ENCODE measurements at regions not wholly inside any gene's neighbourhood (a gene's known extent, or its start where the extent isn't known, plus 50 kb on each side); places are given as distances from the start of the nearest gene placed in this dataset.

DNA sequence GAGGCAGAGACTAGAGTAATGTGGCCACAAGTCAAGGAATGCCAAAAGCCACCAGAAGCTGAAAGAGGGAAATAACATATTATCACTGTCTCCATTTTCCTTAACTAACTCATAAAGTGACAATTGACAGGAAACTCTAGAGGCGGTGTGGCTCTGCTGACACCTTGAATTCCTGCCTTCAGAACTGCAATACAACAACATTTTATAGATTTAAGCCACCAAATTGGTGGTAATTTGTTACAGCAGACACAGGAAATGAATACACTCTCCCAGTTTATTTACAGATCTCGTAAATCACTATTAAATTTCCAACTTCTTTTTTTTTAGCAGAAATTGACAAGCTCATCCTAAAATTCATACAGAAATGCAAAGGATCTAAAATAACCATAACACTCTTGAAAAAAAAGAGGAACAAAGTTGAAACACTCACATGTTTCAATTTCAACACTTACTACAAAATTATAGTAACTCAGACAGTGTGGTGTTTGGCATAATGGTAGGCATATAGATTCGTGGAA, 449.9 kb downstream of the OTOL1 start:
- Mint-ChIP-seq H3K9me3 (peaks cover 9 to 14% of the 10 kb centered on the region in 2 experiments; a peak in 4 of 5 replicates), H3K36me3 (ENCODE audit: insufficient read depth in 1 of 3, low read depth in 3 of 3) (peaks cover 0 to 17% (median 0%) of the 10 kb centered on the region in 3 experiments; a peak in 3 of 7 replicates), H3K4me3 (no peak overlapping the region), H3K4me1 (no peaks in the 10 kb centered on the region), H3K27ac (no peak overlapping the region), H3K27me3 (ENCODE audit: low read depth) (no peaks in the 10 kb centered on the region)
- no peak overlapping the region for H4K8ac ChIP-seq (replicated peaks; ENCODE audit: insufficient read length, low read depth, low read length)
- H3K4ac ChIP-seq (ENCODE audit: low read depth, low read length) = no peak overlapping the region
- no peak overlapping the region for H3K56ac ChIP-seq (ENCODE audit: insufficient read length, low read depth, low read length)
- H3K4me2 ChIP-seq (ENCODE audit: insufficient read depth, insufficient read length, low read length) = no peak overlapping the region
- H3K23me2 ChIP-seq (ENCODE audit: insufficient read length, low read depth, low read length, poor library complexity, severe bottlenecking) = no peaks in the 10 kb centered on the region
- no peak overlapping the region for H4K5ac ChIP-seq (ENCODE audit: insufficient read length, low read depth, low read length)
- H3K79me2 ChIP-seq (ENCODE audit: insufficient read depth, low read length) = no peaks in the 10 kb centered on the region
- no peak overlapping the region for H3K27ac ChIP-seq (ENCODE audit: insufficient read length, low read depth, low read length)
- WGBS (ENCODE audit: extremely low coverage, insufficient read length, low lambda C conversion rate) = no CpG with 5 or more reads among the region's 3 CpGs
- H2BK20ac ChIP-seq (ENCODE audit: low read depth, low read length, poor library complexity, severe bottlenecking) = no peak overlapping the region
- H4K20me1 ChIP-seq (ENCODE audit: control insufficient read depth, insufficient read depth, insufficient read length) = no peaks in the 10 kb centered on the region
- TF ChIP-seq, protein P1, sequence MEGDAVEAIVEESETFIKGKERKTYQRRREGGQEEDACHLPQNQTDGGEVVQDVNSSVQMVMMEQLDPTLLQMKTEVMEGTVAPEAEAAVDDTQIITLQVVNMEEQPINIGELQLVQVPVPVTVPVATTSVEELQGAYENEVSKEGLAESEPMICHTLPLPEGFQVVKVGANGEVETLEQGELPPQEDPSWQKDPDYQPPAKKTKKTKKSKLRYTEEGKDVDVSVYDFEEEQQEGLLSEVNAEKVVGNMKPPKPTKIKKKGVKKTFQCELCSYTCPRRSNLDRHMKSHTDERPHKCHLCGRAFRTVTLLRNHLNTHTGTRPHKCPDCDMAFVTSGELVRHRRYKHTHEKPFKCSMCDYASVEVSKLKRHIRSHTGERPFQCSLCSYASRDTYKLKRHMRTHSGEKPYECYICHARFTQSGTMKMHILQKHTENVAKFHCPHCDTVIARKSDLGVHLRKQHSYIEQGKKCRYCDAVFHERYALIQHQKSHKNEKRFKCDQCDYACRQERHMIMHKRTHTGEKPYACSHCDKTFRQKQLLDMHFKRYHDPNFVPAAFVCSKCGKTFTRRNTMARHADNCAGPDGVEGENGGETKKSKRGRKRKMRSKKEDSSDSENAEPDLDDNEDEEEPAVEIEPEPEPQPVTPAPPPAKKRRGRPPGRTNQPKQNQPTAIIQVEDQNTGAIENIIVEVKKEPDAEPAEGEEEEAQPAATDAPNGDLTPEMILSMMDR (conservative IDR thresholded peaks at IDR 0.05) = no peak
- H3K23ac ChIP-seq (ENCODE audit: insufficient read length, low read depth, low read length) = no peak overlapping the region
- H2BK120ac ChIP-seq (ENCODE audit: low read depth, low read length, poor library complexity, severe bottlenecking) = no peak overlapping the region
- no peak overlapping the region for H4K91ac ChIP-seq (ENCODE audit: insufficient read length, low read depth, low read length)
- no peak overlapping the region for H2AK5ac ChIP-seq (ENCODE audit: insufficient read length, low read length)
- H3K18ac ChIP-seq (ENCODE audit: insufficient read length, low read depth, low read length) = no peak overlapping the region
- no peaks in the 10 kb centered on the region for H3K9me3 ChIP-seq (ENCODE audit: control insufficient read depth, low read depth, low read length)
- H3K79me1 ChIP-seq (ENCODE audit: insufficient read depth, low read depth, low read length, poor library complexity, severe bottlenecking) = no peaks in the 10 kb centered on the region
- H3K9ac ChIP-seq (ENCODE audit: extremely low read depth, insufficient read length, low read length) = no peak overlapping the region
- no peak for DNase-seq
- H3T11ph ChIP-seq (ENCODE audit: low read length) = no peak overlapping the region
- no peak overlapping the region for H2AFZ ChIP-seq (ENCODE audit: low read length)
- no peaks in the 10 kb centered on the region for H3K27me3 ChIP-seq (ENCODE audit: insufficient read depth, low read length)
- H2BK5ac ChIP-seq (ENCODE audit: insufficient read length, low read length) = no peak overlapping the region
- no peak overlapping the region for H2BK12ac ChIP-seq (ENCODE audit: insufficient read length, low read depth, low read length)
- no peak overlapping the region for H3K14ac ChIP-seq (ENCODE audit: insufficient read depth, low read length)
- no peaks in the 10 kb centered on the region for H3K4me1 ChIP-seq (ENCODE audit: insufficient read depth, low read length)
- no peak overlapping the region for H2BK15ac ChIP-seq (ENCODE audit: low read depth, low read length)

Measured in H9 (cell line).